Prostate gland (tissue), 2 donors: ENCODE measurements at regions not wholly inside any gene's neighbourhood (a gene's known extent, or its start where the extent isn't known, plus 50 kb on each side); places are given as distances from the start of the nearest gene placed in this dataset.

Source experiments
- DNase-seq: peaks from one replicate; pipeline ENCODE4 v3.0.0-alpha.2; 2019; ENCODE audit warnings: low spot score
- H3K27ac ChIP-seq, 2 donors: fragments of 200-600 bp; sonication (generic); 2 replicates each; pipeline ENCODE4 v1.5.1; 2017 to 2019
- H3K27me3 ChIP-seq: fragments of 200-600 bp; sonication (generic); replicated peaks from 2 replicates; pipeline ENCODE4 v1.5.1; 2019; ENCODE audit not compliant: insufficient read depth
- H3K36me3 ChIP-seq, 2 donors: fragments of 200-600 bp; sonication (generic); 1 replicate in 1 of 2; 2 replicates in 1 of 2; pipeline versions ENCODE4 v1.5.1 to v1.8.1; 2017 to 2019
- H3K4me1 ChIP-seq: fragments of 200-600 bp; sonication (generic); replicated peaks from 2 replicates; pipeline ENCODE4 v1.5.1; 2019
- H3K4me3 ChIP-seq, 2 donors: fragments of 200-600 bp; sonication (generic); 2 replicates each; pipeline ENCODE4 v1.5.1; 2017 to 2019
- H3K9me3 ChIP-seq: fragments of 200-600 bp; sonication (generic); 2 replicates; pipeline ENCODE4 v1.5.1; 2017
- POLR2A ChIP-seq: fragments of 450-650 bp; IDR thresholded peaks from one replicate; pipeline ENCODE4 v1.6.1; 2016; ENCODE audit warnings: antibody characterized with exemption, mild to moderate bottlenecking
- POLR2AphosphoS5 ChIP-seq: sonication (generic); formaldehyde crosslinking; IDR thresholded peaks from one replicate; pipeline ENCODE4 v1.6.1; 2017; ENCODE audit warnings: antibody characterized with exemption
- WGBS: methylation state at CpG from one replicate; pipeline ENCODE4 v1.1.5; 2018; 5-methylcytosine and 5-hydroxymethylcytosine counted together
- intact Hi-C: fragments of 100-400 bp; cut with DNase I; formaldehyde crosslinking; loops from one replicate; pipeline ENCODE4 v1.14.2; 2022
- TF ChIP-seq, protein P1 (sequence below), 4 experiments: fragments of 200-600 bp in 2 of 4; fragments of 450-650 bp in 2 of 4; sonication (generic) in 2 of 4; IDR thresholded peaks; 1 replicate in 3 of 4; 2 replicates in 1 of 4; pipeline ENCODE4 v1.5.1; 2016 to 2019; ENCODE audit warnings: antibody characterized with exemption in 4 of 4, mild to moderate bottlenecking in 2 of 4, moderate library complexity in 2 of 4

DNA sequence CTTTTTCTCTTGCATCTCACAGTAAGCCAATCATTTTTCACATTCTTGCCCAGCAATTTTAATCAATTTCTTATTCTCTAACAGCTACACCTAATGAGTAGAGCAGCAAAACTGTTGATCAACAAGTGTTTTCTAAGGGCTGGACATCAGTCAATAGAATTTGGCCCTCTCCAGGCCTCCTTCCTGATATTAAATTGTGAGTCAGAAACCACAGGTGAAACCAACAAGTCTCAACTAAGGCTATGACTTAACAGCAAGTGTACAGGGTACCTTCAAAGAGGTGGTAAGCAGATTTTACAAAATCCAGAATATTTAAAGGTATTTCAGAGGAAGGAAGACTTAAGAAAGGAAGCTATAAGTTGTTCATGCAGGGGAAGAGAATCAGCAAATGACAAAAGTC lies 156.5 kb upstream of the ARHGAP24 start:
- H3K36me3 ChIP-seq: no peaks in the 10 kb centered on the region
- no peak overlapping the region for H3K4me3 ChIP-seq
- no peak overlapping the region for H3K27ac ChIP-seq
- TF ChIP-seq POLR2A: no peak
- TF ChIP-seq, protein P1, sequence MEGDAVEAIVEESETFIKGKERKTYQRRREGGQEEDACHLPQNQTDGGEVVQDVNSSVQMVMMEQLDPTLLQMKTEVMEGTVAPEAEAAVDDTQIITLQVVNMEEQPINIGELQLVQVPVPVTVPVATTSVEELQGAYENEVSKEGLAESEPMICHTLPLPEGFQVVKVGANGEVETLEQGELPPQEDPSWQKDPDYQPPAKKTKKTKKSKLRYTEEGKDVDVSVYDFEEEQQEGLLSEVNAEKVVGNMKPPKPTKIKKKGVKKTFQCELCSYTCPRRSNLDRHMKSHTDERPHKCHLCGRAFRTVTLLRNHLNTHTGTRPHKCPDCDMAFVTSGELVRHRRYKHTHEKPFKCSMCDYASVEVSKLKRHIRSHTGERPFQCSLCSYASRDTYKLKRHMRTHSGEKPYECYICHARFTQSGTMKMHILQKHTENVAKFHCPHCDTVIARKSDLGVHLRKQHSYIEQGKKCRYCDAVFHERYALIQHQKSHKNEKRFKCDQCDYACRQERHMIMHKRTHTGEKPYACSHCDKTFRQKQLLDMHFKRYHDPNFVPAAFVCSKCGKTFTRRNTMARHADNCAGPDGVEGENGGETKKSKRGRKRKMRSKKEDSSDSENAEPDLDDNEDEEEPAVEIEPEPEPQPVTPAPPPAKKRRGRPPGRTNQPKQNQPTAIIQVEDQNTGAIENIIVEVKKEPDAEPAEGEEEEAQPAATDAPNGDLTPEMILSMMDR (IDR thresholded peaks at IDR 0.05): no peak
- no peak for TF ChIP-seq POLR2AphosphoS5
- DNase-seq: no peak
- H3K27me3 ChIP-seq: no peaks in the 10 kb centered on the region
- no peaks in the 10 kb centered on the region for H3K4me1 ChIP-seq
- no peaks in the 10 kb centered on the region for H3K9me3 ChIP-seq
- intact Hi-C loops: no loop called here

DNA sequence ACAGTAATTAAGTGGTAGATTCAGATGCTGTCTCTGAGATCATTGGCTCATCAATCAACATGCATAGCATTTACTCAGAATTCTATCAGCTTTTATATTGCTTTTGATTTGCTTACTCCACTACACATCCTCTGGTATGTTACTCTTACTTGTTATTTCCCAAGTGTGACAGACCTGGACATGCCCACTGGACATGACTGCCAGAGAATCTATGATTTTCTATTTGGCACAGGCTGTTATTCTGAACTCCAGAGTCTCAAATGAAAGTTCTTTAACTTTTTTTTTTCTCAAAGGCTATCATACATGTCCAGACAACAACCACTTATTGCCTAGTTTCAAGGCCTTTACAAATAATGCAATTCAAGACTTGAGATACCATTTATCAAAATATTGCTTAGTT lies 116.1 kb upstream of the ARHGAP24 start:
- no peak overlapping the region for H3K4me3 ChIP-seq
- no peaks in the 10 kb centered on the region for H3K27me3 ChIP-seq
- H3K9me3 ChIP-seq: no peaks in the 10 kb centered on the region
- DNase-seq: peak; percentile 5
- H3K27ac ChIP-seq: no peak overlapping the region
- no peaks in the 10 kb centered on the region for H3K36me3 ChIP-seq
- no peaks in the 10 kb centered on the region for H3K4me1 ChIP-seq
- intact Hi-C loops: no loop called here
- TF ChIP-seq, protein P1 (IDR thresholded peaks at IDR 0.05): no peak
- TF ChIP-seq POLR2AphosphoS5 (no peak), POLR2A (no peak)

DNA sequence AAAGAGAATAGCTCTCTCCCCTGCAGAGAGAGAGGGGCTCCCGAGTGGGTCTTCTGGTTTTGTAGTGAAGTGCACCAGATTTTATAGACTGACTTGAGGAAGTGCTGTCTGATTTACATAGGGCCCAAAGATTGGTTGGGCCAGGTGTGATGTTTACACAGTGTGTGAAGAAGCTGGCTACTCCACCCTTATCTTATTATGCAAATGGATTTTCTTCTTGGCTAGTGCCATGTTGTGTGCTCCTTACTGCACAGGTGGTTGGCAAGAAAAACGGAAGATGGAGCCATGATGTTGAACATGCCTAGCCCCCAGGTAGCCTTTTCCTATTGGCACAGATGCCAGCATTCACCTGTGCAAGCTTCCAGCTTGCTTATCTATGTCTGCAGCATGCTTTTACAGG lies 112.4 kb upstream of the ARHGAP24 start:
- no peak for DNase-seq
- TF ChIP-seq, protein P1 (IDR thresholded peaks at IDR 0.05): no peak
- no peak for TF ChIP-seq POLR2A
- no peak for TF ChIP-seq POLR2AphosphoS5
- no peak overlapping the region for H3K27ac ChIP-seq
- H3K27me3 ChIP-seq: no peaks in the 10 kb centered on the region
- intact Hi-C loops: no loop called here
- WGBS: 83% methylated on average over 2 of the region's 2 CpGs
- no peaks in the 10 kb centered on the region for H3K9me3 ChIP-seq
- H3K36me3 ChIP-seq: no peaks in the 10 kb centered on the region
- no peak overlapping the region for H3K4me3 ChIP-seq
- no peaks in the 10 kb centered on the region for H3K4me1 ChIP-seq

DNA sequence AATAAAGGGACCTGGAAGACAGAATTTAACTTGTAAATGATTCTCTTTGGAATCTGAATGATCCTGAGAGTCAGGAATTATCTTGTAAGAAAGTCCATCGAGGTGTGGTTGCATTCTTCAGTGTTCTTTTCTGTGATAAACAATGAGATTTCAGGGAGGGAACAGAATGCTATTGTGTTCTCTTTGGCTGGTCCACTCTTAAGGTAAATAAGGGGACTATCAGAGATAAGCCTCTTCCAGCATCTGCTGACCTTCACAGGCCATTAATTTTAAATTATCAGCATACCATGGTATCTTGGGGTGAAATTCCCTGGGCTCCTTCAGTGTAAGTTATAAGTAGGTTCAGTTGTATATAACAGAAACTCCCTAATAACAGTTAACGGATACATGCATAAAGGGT lies 107.1 kb upstream of the ARHGAP24 start:
- intact Hi-C loops: no loop called here
- H3K27ac ChIP-seq: no peak overlapping the region
- WGBS: 70% methylated on average over 2 of the region's 2 CpGs
- H3K36me3 ChIP-seq: no peaks in the 10 kb centered on the region
- TF ChIP-seq POLR2A (no peak), POLR2AphosphoS5 (no peak)
- TF ChIP-seq, protein P1 (IDR thresholded peaks at IDR 0.05): no peak
- H3K9me3 ChIP-seq: no peaks in the 10 kb centered on the region
- no peak for DNase-seq
- no peaks in the 10 kb centered on the region for H3K4me1 ChIP-seq
- H3K4me3 ChIP-seq: no peak overlapping the region
- no peaks in the 10 kb centered on the region for H3K27me3 ChIP-seq

DNA sequence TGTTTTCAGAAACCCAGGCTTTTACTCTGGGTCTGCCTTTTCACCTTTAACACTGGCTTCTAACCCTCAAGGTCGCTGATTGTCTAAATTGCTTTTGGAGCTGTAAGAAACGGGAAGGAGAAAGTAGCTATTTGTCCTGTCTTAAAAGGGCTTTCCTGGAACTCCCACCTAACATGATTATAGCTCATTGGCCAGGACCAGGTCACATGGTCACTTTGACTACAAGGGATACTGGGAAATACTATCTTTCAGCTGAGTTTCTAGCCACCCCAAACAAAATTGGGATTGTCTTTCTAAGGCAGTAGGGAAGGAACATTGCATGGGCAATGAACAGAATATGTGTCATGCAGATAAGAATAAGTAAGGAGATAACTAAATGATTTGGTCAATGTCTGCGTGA lies 106.7 kb upstream of the ARHGAP24 start:
- TF ChIP-seq POLR2AphosphoS5 (no peak), POLR2A (no peak)
- TF ChIP-seq, protein P1 (IDR thresholded peaks at IDR 0.05): no peak
- Histone ChIP-seq H3K36me3 (no peaks in the 10 kb centered on the region), H3K9me3 (no peaks in the 10 kb centered on the region), H3K27me3 (no peaks in the 10 kb centered on the region), H3K4me1 (no peaks in the 10 kb centered on the region), H3K4me3 (no peak overlapping the region), H3K27ac (no peak overlapping the region)
- WGBS: 74% methylated on average over 3 of the region's 3 CpGs
- intact Hi-C loops: no loop called here
- DNase-seq: no peak
